IPS-NIHi7 (cell line): ENCODE measurements at regions not wholly inside any gene's neighbourhood (a gene's known extent, or its start where the extent isn't known, plus 50 kb on each side); places are given as distances from the start of the nearest gene placed in this dataset.
"Not testable (repeated sequence)": the region's sequence is repeated elsewhere in the genome, so short reads cannot be mapped to it uniquely, and the experiment has no call there.

Source experiments
- DNase-seq: peaks from one replicate; pipeline ENCODE4 v3.0.0; 2012; ENCODE audit warnings: mixed read lengths; ENCODE audit errors: extremely low spot score

DNA sequence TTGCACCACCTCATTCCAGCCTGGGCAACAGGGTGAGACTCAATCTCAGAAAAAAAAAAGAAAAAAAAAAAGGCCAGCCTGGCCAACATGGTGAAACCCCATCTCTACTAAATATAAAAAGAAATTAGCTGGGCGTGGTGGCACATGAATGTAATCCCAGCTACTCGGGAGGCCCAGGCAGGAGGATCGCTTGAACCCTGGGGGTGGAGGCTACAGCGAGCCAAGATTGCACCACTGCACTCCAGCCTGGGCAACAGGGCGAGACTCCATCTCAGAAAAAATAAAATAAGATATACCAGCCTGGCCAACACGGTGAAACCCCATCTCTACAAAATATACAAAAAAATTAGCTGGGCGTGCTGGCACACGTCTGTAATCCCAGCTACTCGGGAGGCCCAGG, 1602.3 kb downstream of the RPIA start:
- not testable (repeated sequence) for DNase-seq

DNA sequence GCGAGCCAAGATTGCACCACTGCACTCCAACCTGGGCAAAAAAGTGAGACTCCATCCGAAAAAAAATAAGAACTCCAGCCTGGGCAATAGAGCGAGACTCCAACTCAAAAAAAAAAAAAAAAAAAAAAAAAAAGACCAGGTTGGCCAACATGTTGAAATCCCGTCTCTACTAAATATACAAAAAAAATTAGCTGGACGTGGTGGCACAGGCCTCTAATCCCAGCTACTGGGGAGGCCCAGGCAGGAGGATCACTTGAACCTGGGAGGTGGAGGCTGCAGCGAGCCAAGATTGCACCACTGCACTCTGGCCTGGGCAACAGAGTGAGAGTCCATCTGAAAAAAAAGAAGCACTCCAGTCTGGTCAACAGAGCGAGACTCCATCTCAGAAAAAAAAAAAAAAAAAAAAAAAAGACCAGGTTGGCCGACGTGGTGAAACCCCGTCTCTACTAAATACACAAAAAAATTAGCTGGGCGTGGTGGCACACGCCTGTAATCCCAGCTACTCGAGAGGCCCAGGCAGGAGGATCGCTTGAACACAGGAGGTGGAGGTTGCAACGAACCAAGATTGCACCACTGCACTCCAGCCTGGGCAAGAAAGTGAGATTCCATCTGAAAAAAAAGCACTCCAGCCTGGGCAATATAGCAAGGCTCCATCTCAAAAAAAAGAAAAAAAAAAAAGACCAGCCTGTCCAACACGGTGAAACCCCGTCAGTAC, 1603.7 kb downstream of the RPIA start:
- not testable (repeated sequence) for DNase-seq

DNA sequence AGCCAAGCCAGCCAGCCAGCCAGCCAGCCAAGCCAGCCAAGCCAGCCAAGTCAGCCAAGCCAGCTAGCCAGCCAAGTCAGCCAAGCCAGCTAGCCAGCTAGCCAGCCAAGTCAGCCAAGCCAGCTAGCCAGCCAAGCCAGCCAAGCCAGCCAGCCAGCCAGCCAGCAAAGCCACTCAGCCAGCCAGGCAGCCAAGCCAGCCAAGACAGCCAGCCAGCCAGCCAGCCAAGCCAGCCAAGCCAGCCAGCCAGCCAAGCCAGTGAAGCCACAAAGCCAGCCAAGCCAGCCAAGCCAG, 1605.0 kb downstream of the RPIA start:
- DNase-seq: not testable (repeated sequence)

DNA sequence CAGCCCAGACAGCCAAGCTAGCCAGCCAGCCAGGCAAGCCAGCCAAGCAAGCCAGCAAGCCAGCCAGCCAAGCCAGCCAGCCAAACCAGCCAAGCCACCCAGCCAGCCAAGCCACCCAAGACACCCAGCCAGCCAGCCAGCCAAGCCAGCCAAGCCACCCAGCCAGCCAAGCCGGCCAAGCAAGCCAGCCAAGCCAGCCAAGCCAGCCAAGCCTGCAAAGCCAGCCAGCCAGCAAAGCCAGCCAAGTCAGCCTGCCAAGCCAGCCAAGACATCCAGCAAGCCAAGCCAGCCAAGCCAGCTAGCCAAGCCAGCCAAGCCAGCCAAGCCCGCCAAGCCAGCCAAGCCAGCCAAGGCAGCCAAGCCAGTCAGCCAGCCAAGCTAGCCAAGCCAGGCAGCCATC, 1606.2 kb downstream of the RPIA start:
- DNase-seq: not testable (repeated sequence)

DNA sequence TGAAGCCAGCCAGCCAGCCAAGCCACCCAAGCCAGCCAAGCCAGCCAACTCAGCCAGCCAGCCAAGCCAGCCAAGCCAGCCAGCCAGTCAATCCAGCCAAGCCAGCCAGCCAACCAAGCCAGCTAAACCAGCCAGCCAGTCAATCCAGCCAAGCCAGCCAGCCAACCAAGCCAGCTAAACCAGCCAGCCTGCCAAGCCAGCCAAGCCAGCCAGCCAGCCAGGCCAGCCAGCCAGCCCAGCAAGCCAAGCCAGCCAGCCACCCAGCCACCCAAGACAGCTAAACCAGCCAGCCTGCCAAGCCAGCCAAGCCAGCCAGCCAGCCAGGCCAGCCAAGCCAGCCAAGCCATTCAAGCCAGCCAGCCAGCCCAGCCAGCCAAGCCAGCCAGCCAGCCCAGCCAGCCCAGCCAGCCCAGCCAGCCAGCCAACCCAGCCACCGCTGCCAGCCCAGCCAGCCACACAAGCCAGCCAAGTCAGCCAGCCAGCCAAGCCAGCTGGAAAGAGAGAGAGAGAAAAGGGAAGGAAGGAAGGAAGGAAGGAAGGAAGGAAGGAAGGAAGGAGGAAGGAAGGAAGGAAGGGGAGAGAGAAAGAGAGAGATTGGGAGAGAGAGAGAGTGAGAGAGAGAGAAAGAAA, 1606.8 kb downstream of the RPIA start:
- not testable (repeated sequence) for DNase-seq

DNA sequence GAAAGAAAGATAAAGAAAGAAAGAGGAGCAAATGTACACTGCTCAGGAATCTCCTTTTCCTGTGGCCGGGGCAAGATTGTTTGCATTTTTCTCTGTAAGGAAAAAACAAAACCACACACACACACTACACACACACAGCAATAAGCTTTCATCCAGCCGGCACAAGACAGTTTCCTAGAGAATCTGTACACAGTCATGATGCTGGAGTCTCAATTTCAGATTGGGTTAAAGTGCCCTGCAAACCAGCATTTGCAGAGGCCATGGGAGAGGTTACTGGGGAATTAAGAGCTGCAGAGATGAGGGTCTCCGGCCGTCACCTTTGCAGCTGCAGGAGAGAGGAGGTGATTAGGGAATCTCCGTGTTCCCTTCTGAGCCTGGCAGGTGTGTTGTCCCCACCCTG, 1607.5 kb downstream of the RPIA start:
- not testable (repeated sequence) for DNase-seq

DNA sequence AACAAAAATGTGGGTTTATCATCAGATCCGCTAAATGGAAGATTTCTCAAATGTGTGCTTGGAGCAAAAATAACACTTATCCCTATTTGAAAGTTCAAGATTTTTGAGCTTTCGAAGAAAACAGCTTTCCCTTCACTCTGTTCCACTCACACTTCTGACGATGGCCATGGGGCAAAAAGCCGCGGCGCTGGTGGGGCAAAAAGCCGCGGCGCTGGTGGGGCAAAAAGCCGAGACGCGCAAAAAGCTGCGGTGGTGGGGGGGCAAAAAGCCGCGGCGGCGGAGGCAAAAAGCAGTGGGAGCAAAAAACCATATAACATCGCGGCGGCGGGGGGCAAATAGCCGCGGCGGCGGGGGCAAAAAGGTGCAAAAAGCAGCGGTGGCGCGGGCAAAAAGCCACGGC, 1631.5 kb downstream of the RPIA start:
- not testable (repeated sequence) for DNase-seq

DNA sequence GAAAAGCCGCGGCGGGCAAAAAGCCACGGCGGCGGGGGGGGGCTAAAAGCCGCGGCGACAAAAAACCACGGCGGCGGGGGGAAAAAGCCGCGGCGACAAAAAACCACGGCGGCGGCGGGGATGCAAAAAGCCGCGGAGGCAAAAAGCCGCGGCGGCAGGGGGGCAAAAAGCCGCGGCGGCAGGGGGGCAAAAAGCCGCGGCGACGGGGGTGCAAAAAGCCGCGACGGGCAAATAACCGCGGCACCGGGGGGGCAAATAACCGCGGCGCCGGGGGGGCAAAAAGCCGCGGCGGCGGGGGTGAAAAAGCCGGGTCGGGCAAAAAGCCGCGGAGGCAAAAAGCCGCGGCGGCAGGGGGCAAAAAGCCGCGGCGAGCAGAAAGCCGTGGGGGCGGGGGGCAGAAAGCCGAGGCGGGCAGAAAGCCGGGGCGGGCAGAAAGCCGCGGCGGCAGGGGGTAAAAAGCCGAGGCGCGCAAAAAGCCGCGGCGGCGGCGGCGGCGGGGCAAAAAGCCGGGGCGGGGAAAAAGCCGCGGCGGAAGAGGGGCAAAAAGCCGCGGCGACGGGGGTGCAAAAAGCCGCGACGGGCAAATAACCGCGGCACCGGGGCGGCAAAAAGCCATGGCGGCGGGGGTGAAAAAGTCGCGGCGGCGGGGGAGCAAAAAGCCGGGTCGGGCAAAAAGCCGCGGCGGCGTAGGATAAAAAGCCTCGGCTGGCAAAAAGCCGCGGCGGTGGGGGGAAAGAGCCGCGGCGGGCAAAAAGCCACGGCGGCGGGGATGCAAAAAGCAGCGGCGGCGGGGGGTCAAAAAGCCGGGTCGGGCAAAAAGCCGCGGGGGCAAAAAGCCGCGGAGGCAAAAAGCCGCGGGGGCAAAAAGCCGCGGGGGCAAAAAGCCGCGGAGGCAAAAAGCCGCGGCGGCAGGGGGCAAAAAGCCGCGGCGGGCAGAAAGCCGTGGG, 1632.4 kb downstream of the RPIA start:
- DNase-seq: not testable (repeated sequence)

DNA sequence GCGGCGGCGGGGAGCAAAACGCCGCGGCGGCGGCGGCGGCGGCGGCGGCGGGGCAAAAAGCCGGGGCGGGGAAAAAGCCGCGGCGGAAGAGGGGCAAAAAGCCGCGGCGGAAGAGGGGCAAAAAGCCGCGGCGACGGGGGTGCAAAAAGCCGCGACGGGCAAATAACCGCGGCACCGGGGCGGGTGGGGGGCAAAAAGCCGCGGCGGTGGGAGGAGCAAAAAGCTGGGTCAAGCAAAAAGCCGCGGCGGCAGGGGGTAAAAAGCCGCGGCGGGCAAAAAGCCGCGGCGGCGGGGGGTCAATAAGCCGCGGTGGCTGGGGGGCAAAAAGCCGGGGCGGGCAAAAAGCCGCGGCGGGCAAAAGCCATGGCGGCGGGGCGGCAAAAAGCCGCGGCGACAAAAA, 1633.2 kb downstream of the RPIA start:
- DNase-seq: not testable (repeated sequence)

DNA sequence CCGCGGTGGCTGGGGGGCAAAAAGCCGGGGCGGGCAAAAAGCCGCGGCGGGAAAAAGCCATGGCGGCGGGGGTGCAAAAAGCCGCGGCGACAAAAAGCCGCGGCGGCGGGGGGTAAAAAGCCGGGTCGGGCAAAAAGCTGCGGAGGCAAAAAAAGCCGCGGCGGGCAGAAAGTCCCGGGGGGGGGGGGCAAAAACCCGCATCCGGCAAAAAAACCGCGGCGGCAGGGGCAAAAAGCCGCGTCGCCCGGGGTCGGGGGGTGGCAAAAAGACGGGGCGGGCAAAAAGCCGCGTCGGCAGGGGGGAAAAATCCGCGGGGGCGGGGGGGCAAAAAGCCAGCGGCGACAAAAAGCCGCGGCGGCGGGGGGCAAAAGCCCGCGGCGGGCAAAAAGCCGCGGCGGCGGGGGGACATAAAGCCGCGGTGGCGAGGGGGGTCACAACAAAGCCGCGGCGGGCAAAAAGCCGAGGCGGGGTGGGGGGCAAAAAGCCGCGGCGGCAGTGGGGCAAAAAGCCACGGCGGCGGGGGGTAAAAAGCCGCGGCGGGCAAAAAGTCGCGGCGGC, 1634.4 kb downstream of the RPIA start:
- DNase-seq: not testable (repeated sequence)

DNA sequence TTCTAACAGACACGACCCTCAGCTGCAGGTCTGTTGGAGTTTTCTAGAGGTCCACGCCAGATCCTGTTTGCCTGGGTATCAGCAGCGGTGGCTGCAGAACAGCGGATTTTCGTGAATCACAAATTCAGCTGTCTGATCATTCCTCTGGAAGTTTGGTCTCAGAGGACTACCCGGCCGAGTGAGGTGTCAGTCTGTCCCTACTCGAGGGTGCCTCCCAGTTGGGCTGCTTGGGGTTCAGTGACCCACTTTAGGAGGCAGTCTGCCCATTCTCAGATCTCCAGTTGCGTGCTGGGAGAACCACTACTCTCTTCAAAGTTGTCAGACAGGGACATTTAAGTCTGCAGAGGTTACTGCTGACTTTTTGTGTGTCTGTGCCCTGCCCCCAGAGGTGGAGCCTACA, 1664.1 kb downstream of the RPIA start:
- not testable (repeated sequence) for DNase-seq

DNA sequence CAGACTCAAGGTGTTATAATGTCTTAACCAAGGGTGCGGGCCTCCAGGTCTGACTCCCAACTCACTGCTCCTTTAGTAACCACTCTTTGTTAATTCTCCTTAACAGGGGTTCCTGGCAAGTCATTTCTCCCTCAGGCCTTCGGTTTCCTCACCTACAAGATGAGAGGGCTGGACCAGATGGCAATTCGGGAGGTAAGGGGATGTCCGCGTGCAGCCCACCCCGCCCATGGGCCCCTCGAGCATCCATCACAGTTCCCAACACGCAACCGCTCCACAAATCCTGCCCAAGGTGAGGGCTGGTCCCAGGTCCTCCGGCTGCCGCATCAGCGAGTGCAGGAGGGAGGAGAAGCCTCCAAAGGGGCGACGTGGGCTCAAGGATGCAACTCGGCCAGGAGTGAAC, 1667.9 kb downstream of the RPIA start:
- DNase-seq: not testable (repeated sequence)

DNA sequence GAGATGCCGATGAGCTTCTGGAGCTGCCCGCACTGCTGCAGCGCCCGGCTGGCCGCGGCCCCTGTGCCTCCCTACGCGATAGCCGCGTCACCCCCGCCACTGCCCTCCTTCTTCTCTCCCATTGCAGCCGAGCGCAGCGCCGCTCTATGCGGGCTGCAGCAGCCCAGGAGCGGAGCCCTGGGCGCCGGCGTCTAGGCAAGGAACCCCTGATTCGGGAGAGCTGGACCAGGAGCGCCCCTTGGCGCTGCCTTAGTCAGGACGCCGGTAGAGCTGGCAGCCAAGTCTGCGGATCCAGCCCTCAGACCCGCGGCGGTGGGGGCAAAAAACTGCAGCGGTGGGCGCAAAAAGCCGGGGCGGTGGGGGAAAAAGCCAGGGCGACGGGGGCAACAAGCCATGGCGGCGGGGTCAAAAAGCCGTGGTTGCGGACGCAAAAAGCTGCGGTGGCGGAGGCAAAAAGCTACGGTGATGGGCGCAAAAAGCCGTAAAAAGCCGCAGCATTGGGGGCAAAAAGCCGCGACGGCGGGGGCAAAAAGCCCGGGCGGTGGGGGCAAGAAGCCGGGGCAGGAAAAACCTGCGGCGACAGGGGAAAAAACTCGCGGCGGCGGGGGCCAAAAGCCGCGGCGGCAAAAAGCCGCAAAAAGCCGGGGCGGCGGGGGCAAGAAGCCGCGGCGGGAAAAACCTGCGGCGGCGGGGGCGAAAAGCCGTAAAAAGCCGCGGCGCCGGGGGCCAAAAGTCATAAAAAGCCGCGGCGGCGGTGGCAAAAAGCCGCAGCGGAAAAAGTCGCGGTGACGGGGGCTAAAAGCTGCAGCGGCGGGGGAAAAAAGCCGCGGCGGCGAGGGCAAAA, 1668.6 kb downstream of the RPIA start:
- DNase-seq: not testable (repeated sequence)

DNA sequence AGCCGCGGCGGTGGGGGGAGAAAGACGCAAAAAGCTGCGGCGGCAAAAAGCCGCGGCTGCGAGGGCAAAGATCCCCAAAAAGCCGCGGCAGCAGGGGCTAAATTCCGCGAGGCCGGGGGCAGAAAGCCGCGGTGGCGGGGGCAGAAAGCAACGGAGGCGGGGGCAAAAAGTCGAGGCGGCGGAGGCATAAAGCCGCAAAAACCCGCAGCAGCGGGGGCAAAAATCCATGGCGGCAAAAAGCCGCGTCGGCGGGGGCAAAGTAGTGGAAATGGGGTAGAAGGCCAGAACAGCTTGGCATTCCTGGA, 1669.2 kb downstream of the RPIA start:
- DNase-seq: not testable (repeated sequence)
